ENCODE measurements at regions not wholly inside any gene's neighbourhood (a gene's known extent, or its start where the extent isn't known, plus 50 kb on each side); places are given as distances from the start of the nearest gene placed in this dataset.

GRCh38 chr2:13558368-13558767, 841.6 kb downstream of the TRIB2 start:
- in situ Hi-C loops (cut with HindIII; ENCODE audit: low sequenced_read_pairs), result no loop called here
- H3K4me3 ChIP-seq (ENCODE audit: low read depth, low read length), result no peak overlapping the region
- TF ChIP-seq, protein P1, sequence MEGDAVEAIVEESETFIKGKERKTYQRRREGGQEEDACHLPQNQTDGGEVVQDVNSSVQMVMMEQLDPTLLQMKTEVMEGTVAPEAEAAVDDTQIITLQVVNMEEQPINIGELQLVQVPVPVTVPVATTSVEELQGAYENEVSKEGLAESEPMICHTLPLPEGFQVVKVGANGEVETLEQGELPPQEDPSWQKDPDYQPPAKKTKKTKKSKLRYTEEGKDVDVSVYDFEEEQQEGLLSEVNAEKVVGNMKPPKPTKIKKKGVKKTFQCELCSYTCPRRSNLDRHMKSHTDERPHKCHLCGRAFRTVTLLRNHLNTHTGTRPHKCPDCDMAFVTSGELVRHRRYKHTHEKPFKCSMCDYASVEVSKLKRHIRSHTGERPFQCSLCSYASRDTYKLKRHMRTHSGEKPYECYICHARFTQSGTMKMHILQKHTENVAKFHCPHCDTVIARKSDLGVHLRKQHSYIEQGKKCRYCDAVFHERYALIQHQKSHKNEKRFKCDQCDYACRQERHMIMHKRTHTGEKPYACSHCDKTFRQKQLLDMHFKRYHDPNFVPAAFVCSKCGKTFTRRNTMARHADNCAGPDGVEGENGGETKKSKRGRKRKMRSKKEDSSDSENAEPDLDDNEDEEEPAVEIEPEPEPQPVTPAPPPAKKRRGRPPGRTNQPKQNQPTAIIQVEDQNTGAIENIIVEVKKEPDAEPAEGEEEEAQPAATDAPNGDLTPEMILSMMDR (IDR thresholded peaks at IDR 0.05; ENCODE audit: low read depth, low read length, missing control alignments), result no peak
- peak; percentile 88 for DNase-seq (ENCODE audit: low read depth)

GRCh38 chr2:13560322-13560721, 843.6 kb downstream of the TRIB2 start:
- no peak overlapping the region for H3K4me3 ChIP-seq (ENCODE audit: low read depth, low read length)
- no peak for DNase-seq (ENCODE audit: low read depth)
- TF ChIP-seq, protein P1 (IDR thresholded peaks at IDR 0.05; ENCODE audit: low read depth, low read length, missing control alignments), result no peak
- in situ Hi-C loops (cut with HindIII; ENCODE audit: low sequenced_read_pairs), result no loop called here

GRCh38 chr2:13572466-13572865, 855.7 kb downstream of the TRIB2 start:
- no peak for DNase-seq (ENCODE audit: low read depth)
- TF ChIP-seq, protein P1 (IDR thresholded peaks at IDR 0.05; ENCODE audit: low read depth, low read length, missing control alignments), result no peak
- in situ Hi-C loops (cut with HindIII; ENCODE audit: low sequenced_read_pairs), result no loop called here
- H3K4me3 ChIP-seq (ENCODE audit: low read depth, low read length), result no peak overlapping the region

GRCh38 chr2:13574831-13575230, 858.1 kb downstream of the TRIB2 start:
- TF ChIP-seq, protein P1 (IDR thresholded peaks at IDR 0.05; ENCODE audit: low read depth, low read length, missing control alignments), result no peak
- no peak overlapping the region for H3K4me3 ChIP-seq (ENCODE audit: low read depth, low read length)
- in situ Hi-C loops (cut with HindIII; ENCODE audit: low sequenced_read_pairs), result no loop called here
- DNase-seq (ENCODE audit: low read depth), result no peak

- H3K4me3 ChIP-seq (ENCODE audit: low read depth, low read length), result no peak overlapping the region
- DNase-seq (ENCODE audit: low read depth), result no peak
- TF ChIP-seq, protein P1 (IDR thresholded peaks at IDR 0.05; ENCODE audit: low read depth, low read length, missing control alignments), result no peak
- in situ Hi-C loops (cut with HindIII; ENCODE audit: low sequenced_read_pairs), result no loop called here
These were observed 859.8 kb downstream of the TRIB2 start for GRCh38 chr2:13576406-13577036.

DNA sequence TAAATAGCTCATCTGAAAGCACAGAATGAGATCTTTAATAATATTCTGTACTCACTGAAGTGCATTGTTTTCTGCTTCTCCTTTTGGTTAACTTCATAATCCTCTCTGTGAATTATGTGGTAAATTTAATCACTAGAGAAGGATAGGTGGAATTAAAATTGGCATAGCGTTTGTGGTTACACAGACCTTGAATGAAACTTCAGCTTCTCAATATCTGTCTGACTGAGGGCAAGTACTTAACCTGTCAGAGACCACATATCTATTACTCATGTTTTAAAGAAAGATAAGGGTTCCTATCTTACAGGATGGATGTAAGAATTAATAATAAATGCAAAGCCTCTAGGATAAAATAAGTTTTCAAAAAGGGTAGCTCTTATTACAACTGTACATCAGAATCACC, 861.8 kb downstream of the TRIB2 start:
- TF ChIP-seq, protein P1 (IDR thresholded peaks at IDR 0.05; ENCODE audit: low read depth, low read length, missing control alignments), result no peak
- DNase-seq (ENCODE audit: low read depth), result no peak
- no peak overlapping the region for H3K4me3 ChIP-seq (ENCODE audit: low read depth, low read length)
- in situ Hi-C loops (cut with HindIII; ENCODE audit: low sequenced_read_pairs), result no loop called here

Measured in astrocyte of the cerebellum (primary cell).